HK-2 (cell line): ENCODE measurements at regions not wholly inside any gene's neighbourhood (a gene's known extent, or its start where the extent isn't known, plus 50 kb on each side); places are given as distances from the start of the nearest gene placed in this dataset.

ENCODE experiments used
- DNase-seq: peaks from one replicate; pipeline ENCODE4 v3.0.0-alpha.2; 2018; ENCODE audit not compliant: unreplicated experiment

- no peak for DNase-seq
These were observed 145.1 kb upstream of the CDH19 start for GRCh38 chr18:66749030-66749429.

GRCh38 chr18:66742832-66743231 lies 138.9 kb upstream of the CDH19 start:
- DNase-seq: no peak

- DNase-seq: no peak
These were observed 132.0 kb upstream of the CDH19 start for GRCh38 chr18:66735933-66736332.

- no peak for DNase-seq
These were observed 130.6 kb upstream of the CDH19 start for GRCh38 chr18:66734451-66734850.

- no peak for DNase-seq
These were observed 128.0 kb upstream of the CDH19 start for GRCh38 chr18:66731890-66732289.

GRCh38 chr18:66729442-66730239 lies 125.8 kb upstream of the CDH19 start:
- DNase-seq: no peak

- no peak for DNase-seq
These were observed 125.1 kb upstream of the CDH19 start for GRCh38 chr18:66728951-66729350.

GRCh38 chr18:66727991-66728390 lies 124.1 kb upstream of the CDH19 start:
- no peak for DNase-seq

GRCh38 chr18:66724664-66725356 lies 120.9 kb upstream of the CDH19 start:
- no peak for DNase-seq

- DNase-seq: no peak
These were observed 118.8 kb upstream of the CDH19 start for GRCh38 chr18:66722671-66723070.

GRCh38 chr18:66708646-66709045 lies 104.8 kb upstream of the CDH19 start:
- DNase-seq: no peak

- DNase-seq: no peak
These were observed 103.6 kb upstream of the CDH19 start for GRCh38 chr18:66707473-66707872.

- no peak for DNase-seq
These were observed 91.4 kb upstream of the CDH19 start for GRCh38 chr18:66695281-66695680.

- no peak for DNase-seq
These were observed 91.0 kb upstream of the CDH19 start for GRCh38 chr18:66694852-66695251.

GRCh38 chr18:66687635-66688034 lies 83.7 kb upstream of the CDH19 start:
- DNase-seq: no peak

GRCh38 chr18:66682855-66683322 lies 79.0 kb upstream of the CDH19 start:
- DNase-seq: no peak

GRCh38 chr18:66676699-66677098 lies 72.8 kb upstream of the CDH19 start:
- DNase-seq: no peak

GRCh38 chr18:66674286-66674685 lies 70.4 kb upstream of the CDH19 start:
- no peak for DNase-seq

GRCh38 chr18:66668706-66669105 lies 64.8 kb upstream of the CDH19 start:
- no peak for DNase-seq

- DNase-seq: no peak
These were observed 58.7 kb upstream of the CDH19 start for GRCh38 chr18:66662632-66663031.

GRCh38 chr18:66655407-66655806 lies 51.5 kb upstream of the CDH19 start:
- DNase-seq: no peak
